HG03060 (cell line): ENCODE measurements at regions not wholly inside any gene's neighbourhood (a gene's known extent, or its start where the extent isn't known, plus 50 kb on each side); places are given as distances from the start of the nearest gene placed in this dataset.
A peak's percentile ranks its signal among the peaks of the same experiment; 100 is the strongest.

Experiments
- ATAC-seq: cut with Tn5 transposase; IDR thresholded peaks from one replicate; pipeline ENCODE4 v1.9.1; 2021; ENCODE audit warnings: low read depth, moderate number of reproducible peaks; ENCODE audit not compliant: unreplicated experiment

DNA sequence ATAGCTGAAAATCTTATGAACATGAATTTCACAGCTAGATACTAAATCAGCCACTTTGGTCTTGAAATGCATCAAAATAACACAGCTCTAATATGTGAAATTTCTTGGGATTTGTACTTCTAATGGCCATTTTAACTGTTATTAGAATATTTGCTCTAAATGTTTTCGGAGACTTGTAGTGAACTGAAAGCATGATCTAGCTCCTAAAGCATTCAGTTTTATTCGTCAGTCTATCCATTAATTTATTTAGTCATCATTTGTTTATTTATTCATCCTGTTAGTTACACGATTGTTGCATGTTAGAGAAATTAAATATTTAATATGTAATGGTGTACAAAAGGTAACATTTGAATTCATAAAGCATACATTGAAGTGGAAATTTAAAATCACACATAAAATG is 1132.7 kb downstream of the SLITRK1 start:
- no peak for ATAC-seq

DNA sequence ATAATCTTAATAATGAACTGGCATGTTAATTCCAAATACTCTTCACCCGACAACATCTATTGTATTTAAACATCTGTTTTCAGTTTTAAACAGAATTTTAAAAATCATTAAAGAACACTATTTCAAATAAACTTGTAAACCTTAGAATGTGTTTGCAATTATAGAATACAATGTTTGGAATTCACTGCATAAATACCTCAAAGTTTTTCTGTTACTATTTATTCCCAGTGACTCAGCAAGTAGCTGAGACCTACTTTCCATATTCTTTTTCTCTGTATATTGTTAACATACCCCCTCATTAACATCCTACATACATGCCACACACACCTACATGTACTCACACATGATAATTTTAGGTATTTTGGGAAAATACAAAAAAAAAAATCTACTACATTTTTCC is 1134.3 kb downstream of the SLITRK1 start:
- ATAC-seq: no peak

DNA sequence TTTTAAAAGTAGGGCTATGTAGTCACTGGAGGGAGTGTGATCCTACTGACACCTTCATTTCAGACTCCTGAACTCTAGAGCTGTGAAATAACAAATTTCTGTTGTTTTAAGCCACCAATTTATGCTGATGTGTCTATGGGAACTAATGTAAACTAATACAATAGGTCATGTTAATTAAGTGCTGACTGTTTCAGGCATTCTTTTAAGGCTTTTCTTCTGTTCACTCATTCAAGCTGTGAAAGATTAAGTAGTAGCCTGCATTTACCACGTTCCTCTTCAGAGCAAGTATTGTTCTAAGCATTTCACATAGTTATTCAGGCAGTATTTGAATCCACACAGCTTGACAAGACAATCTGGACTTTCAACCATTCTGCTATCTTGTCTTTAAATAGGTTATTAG is 1135.0 kb downstream of the SLITRK1 start:
- no peak for ATAC-seq

DNA sequence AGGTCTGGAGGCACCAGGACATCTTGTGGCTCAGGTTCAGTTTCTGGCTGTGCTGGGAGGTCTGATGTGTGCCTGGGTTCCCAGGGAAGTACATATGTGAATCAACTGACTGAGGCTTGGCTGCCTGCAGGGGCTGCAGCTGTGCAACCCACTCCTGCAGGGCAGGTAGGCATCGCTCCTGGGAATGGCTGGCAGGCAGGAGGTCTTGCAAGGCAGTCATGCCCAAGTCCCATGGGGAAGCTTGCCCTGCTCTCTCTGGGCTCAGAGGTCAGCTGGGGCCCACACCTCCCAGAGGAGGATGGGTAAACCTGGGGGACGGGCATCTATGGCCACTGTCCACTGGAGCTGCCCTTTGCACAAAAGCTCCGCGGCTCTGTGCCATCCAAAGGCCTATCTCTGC is 1141.8 kb downstream of the SLITRK1 start:
- ATAC-seq: no peak

DNA sequence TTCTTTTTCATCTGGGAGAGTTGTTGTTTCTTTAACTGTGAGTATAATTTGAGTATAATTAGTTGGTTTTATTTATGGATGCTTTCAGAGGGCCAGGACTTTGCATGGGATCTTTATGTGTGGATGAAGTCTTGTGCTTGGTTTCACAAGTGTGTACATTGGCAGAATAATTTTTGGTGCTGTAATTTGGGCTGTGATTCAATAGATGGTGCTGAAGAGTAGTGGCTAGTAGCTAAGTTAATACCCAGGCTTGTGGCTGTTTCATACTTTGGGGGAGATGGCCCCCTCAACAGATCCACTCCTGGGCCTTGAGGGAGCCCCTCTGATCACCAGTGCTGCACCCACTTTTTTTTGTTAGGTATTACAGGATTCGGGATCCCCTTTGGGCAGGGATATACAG is 1142.4 kb downstream of the SLITRK1 start:
- ATAC-seq: no peak

DNA sequence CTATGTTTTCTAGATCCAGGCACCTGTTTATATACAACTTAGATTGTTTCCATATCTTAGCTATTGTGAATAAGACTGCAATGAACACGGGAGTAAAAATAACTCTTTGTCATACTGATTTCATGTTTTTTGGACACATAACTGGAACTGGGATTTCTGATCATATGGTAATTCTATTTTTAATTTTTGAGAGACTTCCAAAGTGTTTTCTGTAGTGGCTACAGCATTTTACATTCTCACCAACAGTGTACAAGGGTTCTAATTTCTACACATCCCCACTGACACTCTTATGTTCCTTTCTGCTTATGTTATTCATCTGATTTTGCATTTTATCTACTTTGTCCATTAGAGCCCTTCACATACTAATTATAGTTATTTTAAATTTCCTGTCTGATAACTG is 1152.9 kb downstream of the SLITRK1 start:
- ATAC-seq: no peak

DNA sequence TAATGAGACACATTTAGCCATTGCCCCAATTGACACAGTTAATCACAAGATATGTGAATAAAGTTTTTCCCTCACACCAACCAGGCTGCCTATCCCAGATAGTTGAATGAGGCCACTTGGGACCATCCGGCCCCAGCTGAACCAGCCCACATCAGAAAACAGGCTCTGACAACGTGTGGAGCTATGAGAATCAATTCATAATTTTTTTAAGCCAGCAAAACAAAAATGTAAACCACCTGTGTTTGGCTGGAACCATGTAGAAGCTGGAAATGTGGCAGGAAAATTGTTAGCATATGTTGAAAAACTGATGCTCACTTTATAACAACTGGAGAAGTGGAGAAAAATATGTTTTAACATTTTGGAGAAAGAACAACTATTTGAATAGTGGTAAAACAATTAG is 1161.3 kb downstream of the SLITRK1 start:
- no peak for ATAC-seq

DNA sequence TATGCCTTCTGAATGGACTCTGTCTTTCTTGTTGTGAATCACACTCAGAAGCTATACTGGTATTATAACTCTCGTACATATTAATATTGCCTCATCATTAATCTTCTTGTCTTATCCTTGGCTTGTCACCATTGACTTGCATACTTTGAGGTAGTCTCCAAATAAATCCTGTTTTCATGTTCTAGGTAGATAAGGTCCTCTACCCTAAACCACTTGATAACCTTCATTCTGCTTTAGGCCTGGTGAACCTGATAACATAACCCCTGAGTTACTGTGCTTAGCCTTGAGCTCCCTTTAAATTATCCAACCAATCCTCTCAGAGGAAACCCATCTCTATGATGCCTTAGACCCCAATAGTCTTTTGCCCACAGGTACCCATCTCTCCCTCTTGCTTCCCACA is 1162.3 kb downstream of the SLITRK1 start:
- ATAC-seq: no peak

DNA sequence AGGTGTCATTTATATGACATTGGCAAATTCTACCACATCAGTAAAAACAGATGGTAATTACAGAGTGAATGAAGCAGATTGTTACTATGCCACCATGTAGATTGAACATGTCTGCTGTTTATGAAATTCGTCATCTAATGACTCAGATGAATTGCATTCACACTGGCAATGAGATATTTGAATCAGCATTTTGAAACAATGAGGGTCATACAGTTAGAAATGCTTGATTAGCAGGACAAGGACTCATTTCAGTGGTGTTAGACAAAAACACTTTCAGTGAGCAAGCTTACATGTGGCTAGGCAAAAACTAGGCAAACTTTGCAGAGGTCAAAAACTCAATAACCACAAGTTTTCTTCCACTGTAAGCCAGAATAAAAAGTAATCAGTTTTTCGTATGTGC is 1165.0 kb downstream of the SLITRK1 start:
- no peak for ATAC-seq

DNA sequence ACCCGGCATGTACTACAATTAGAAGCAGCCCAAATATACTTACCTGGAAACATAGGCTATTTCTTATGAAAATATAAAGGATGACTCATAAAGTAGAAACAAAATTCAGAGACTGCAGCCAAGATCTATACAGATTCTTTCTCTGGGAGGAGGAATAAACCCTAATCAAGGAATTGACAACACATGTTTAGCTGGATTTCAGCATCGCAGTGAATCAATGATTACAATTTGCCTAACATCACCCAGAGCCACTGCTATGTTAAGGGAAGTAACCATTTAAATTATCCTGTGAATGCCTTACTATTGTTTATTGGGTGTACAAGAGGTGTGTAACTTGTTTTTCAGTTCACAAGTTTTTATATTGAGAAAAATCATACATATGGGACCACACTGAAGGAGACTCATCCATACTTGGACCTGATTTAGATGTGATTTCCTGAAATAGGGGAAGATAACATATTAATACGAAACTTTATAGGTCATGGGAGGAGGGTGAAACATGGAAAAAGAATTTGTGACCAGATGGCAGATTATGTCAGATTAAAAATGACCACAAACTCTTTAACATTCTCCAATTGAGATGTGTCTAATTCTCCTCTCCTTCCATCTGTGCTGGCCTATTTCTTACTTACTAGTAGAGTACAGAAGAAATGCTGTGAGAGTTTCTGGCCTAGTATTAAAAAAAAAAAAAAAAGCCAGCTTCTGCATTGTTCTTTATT is 1168.4 kb downstream of the SLITRK1 start:
- ATAC-seq: no peak

DNA sequence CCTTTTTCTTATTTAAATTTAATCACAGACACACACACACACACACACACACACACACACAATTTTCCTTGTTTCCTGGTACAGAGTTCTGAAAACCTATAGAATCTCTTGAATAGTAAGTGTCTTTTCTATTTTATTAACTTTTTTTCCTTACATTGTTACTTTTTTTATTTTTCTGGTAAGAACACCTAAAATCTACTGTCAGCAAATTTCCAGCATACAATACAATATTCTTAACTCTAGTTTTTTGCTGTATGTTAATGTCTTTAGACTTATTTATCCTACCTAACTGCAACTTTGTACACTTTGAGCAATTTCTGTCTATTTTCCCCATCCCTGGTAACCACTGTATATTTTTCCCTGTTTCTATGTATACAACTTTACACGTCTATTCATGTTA is 1179.8 kb downstream of the SLITRK1 start:
- no peak for ATAC-seq

DNA sequence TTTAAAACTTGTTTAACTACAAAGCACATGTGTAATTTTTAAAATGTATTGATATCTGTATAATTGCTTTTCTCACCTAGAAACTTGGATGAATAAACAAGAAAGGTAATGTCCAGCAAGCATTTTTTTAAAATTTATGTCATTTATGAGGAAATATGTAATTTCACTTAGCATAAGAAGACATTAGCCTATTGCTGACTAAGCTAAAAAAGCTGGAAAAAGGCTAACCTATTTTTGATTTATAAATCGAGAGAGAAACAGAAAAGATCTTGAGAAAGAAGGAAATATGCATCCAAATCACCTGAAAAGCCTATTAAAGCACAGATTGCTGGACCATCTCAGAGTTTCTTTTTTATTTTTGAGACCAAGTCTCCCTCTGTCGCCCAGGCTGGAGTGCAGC is 1181.3 kb downstream of the SLITRK1 start:
- ATAC-seq: no peak

DNA sequence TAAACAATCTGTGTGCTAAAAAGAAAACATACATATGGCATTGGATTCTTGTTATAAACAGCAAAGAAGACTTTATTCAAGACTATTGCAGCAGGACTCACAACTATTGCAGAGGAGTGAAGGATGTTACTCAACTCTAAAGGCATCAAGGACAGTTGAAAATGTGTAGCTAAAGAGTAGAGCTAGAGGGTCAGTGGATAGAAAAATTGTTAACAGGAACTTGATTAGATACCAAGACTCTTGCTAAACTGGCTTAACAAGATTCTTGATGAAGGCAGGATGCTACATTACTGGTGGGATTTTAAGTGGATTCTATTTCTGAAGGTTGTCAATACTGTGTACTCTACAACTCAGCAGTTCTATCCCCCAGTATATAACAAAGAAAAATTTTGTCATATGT is 1183.3 kb downstream of the SLITRK1 start:
- ATAC-seq: no peak

DNA sequence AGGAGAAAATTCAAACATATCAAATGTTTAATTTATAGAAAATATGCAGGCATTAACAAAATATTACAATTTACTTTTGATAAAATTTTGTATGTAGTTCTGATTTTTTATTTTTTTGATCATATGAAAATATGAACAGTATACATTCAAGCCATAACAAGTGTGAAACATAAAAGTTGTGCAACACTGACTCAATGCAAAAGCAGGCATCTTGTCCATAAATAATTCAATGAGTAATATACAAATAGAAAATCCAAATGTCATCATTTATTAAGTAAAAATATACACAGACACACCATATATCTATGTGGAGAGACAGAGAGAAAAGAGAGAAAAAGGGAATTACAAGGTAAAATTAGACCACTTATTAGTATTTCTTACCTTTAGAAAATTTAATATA is 1183.9 kb downstream of the SLITRK1 start:
- no peak for ATAC-seq

DNA sequence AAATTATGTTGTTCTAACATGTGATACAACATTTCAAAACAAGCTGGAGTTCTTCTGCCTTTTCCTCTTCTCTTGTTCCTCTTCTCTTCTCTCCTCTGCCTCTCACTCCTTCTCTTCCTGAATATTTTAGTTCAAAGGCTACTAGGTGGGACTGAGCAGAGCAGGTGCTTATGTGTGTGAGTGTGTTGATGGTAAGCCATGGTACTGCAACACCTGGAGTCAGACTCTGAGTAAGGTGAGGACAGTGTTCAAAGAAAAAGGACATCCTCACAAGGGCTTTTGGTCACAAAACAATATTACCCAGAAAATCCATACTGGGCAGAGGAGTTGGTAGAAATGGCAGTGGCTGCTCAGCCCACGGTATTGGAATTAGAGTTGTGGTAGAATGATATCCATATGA is 1188.7 kb downstream of the SLITRK1 start:
- no peak for ATAC-seq

DNA sequence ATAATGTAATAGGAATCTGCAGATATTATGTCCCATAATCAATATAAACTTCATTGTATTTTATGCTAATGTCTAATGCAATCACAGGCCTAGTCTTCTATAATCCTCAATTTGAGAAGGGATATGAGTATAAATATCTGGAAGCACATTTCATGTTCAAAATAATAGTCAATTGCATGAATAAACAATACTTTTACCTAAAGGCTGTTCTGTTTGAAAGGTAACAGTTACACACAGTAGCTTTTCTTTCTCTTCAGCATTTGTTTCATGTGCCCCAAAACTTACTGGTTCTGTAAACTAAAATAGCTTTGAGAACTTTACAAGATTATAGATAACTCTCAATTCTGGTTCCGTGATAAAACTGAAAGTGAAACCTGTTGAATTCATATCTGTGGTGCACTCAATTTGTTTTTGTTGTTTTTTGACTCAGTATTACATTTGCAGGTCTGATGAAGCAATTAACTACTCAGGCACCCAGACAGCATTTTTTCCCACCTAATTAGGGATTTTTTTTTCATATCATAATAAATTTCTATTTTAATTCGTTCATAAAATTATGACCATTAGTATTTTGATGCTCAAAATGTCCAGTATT is 1193.8 kb downstream of the SLITRK1 start:
- ATAC-seq: peak; percentile 68

DNA sequence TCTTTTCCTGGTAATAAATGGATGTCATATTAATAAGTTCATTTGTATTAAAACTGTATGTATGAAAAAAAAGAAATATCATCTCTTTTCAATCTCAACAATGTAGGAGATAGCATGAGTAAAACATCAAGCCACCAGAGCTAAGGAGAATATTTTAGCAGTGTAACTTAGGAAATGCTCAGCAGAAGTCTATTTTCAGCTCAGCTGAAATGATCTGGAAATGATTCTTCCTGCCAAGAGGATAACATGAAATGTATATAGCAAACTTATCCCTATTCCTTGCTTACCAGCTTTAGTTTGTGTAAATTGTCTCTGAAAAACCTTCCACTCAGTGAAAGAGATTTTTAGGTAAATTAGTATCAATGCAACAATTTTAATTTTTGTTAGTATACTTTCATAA is 1194.4 kb downstream of the SLITRK1 start:
- no peak for ATAC-seq

DNA sequence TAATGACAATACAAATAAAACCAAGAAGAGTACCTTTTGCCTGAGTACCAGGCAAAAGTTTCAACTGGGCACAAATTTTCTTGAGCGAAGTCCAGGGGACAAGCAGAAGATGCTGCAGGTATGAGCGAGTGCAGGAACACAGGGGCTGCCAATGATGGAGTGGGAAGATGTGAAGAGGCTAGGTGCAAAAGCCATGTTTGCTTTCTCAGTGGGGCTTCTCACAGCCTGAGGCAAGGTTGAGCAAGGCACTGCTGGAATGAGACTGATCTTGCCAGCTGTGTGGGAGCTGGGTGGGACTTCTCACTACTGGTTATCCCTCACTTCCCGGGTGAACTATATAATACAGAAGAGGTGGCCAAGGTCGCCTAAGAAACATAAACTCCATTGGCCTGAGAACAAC is 1200.7 kb downstream of the SLITRK1 start:
- no peak for ATAC-seq

DNA sequence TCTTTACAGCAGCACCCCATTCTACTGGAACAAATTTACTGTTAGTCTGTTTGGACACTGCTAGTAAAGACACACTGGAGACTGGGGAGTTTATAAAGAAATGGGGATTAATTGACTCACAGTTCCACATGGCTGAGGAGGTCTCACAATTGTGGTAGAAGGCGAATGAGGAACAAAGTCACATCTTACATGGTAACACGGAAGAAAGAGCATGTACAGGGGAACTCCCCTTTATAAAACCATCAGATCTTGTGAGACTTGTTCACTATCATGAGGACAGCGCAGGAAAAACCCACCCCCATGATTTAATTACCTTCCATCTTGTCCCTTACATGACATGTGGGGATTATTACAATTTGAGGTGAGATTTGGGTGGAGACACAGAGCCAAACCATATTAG is 1204.2 kb downstream of the SLITRK1 start:
- no peak for ATAC-seq

DNA sequence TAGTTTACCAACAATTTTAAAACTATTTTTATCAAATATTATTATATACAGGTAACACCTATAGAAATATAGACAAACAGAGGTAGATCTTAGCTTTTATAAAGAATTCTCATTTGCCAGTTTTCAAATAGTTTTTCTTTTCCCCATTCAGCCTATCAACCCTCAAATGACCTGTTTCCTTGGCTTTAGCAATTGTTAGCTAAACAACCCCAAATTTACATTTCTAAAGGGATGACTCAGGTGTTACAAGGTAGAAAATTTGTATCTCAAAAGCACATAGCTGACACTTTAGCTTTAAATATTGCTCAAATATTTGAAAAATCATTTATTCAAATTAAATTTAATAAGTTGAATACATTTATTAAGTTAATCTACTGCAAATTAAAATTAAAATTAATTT is 1207.2 kb downstream of the SLITRK1 start:
- no peak for ATAC-seq

DNA sequence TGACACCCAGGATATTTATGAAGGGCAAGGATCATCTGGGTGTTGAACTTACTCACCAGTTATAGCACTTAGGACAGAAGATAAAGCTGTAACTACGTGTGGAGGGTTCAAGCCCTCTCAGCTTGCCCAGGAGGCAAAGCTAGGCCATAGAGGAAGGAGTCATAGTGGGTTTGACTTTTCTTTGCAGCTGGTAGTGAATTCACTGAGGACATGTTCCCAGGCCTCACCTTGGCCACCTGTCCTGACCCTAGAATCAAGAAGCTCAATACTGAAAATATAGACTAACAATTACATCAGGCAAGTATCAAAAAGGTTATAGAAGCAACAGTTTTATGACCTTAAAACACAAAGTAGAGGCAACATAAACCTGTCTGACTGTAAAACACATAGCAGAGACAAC is 1207.7 kb downstream of the SLITRK1 start:
- no peak for ATAC-seq

DNA sequence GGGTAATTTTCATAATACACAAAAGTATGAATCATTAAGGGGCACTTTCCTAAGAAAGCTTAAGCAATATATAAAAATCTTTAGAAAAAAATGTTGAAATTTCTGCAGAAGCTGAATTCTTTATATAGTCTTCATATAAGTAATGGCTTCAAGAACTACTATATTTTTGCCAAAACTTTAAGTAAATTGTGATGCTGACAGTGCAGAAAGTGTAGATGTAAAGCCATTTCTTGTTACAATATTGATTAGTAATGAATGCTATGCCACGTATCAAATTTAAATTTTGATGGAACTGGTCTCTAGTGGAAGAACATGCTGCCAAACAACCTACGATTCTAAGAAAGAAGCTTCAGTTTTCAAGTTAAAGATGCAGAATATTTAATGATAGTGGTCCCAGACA is 1210.0 kb downstream of the SLITRK1 start:
- ATAC-seq: no peak

DNA sequence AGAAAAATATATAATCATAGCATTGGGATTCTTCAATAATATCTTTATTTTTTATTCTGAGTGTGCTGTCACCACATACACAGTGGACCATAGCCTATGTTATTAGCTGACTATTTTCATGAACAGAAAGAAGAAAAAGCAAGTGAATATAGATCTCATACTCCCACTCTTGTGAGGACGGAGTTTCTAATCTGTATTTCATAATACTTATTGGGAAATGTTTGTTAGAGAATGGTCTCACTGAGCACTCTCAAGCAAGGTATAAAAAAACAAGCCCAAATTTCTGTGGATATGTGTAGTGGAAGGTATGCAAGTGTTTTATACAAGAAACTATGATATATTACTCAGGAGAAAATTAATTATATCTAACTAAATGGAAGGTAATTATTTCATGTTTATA is 1218.1 kb downstream of the SLITRK1 start:
- no peak for ATAC-seq
